K562 (cell line): ENCODE measurements at regions not wholly inside any gene's neighbourhood (a gene's known extent, or its start where the extent isn't known, plus 50 kb on each side); places are given as distances from the start of the nearest gene placed in this dataset.

Source experiments
- ATAC-seq: fragments of 200-7000 bp; cut with Tn5 transposase; 3 replicates; pipeline ENCODE4 v1.9.1; 2020; ENCODE audit warnings: moderate library complexity
- BruUV-seq: library from RNA; stranded (reverse); fragments of 400-500 nt; replicated peaks from 2 replicates; lab custom pipeline; 2021; lab: Mats Ljungman, UMichigan
- CTCF ChIA-PET: fragments of 300-600 bp; formaldehyde crosslinking; extraction: SDS; loops from one replicate; lab custom pipeline; 2021; ENCODE audit warnings: low intra/inter-chr PET ratio; lab: Yijun Ruan, JAX
- POLR2A ChIA-PET: fragments of 300-600, 350-650 bp; sonication (Branson Sonifier 250); formaldehyde crosslinking; extraction: SDS; loops from one replicate; lab custom pipeline; 2021; ENCODE audit warnings: antibody characterized with exemption, inconsistent platforms; lab: Yijun Ruan, JAX
- DNase-seq, 4 experiments: peaks; one replicate each; pipeline versions ENCODE4 v3.0.0 to v3.0.0-alpha.2; 2011 to 2018; ENCODE audit warnings: low spot score in 3 of 4, mixed read lengths in 3 of 4; ENCODE audit errors: extremely low read depth in 1 of 4
- FAIRE-seq: peaks from 2 replicates; lab custom pipeline; 2011; peaks lifted over from hg19 to GRCh38; lab: Jason Lieb, UNC
- H2AFZ ChIP-seq: 2 replicates; pipeline ENCODE4 v1.6.0; 2011; ENCODE audit warnings: low read depth, low read length, control low read depth, inconsistent platforms
- H3K27ac ChIP-seq: fragments of 200-600 bp; 3 replicates; pipeline ENCODE4 v1.8.0; 2011; ENCODE audit warnings: low read depth, mild to moderate bottlenecking, control low read depth, inconsistent platforms, low read length, moderate library complexity, mixed read lengths; ENCODE audit errors: extremely low read depth
- H3K27me3 ChIP-seq, 2 experiments: fragments of 300-600 bp in 1 of 2; 2 replicates in 1 of 2; 3 replicates in 1 of 2; pipeline versions ENCODE4 v1.6.0 to v1.8.0; 2011; ENCODE audit warnings: inconsistent platforms in 2 of 2, low read length in 2 of 2, mild to moderate bottlenecking in 1 of 2, mixed read lengths in 1 of 2, moderate library complexity in 1 of 2; ENCODE audit not compliant: control insufficient read depth in 2 of 2, insufficient read depth in 2 of 2
- H3K36me3 ChIP-seq: fragments of 300-600 bp; 3 replicates; pipeline ENCODE4 v1.8.0; 2011; ENCODE audit warnings: mild to moderate bottlenecking, low read length, inconsistent platforms; ENCODE audit not compliant: control insufficient read depth, insufficient read depth
- H3K4me1 ChIP-seq, 2 experiments: fragments of 200-600 bp in 1 of 2; replicated peaks in 1 of 2; 2 replicates in 1 of 2; 3 replicates in 1 of 2; pipeline versions ENCODE4 v1.5.1 to v1.8.0; 2011; ENCODE audit warnings: inconsistent platforms in 2 of 2, low read length in 2 of 2, mild to moderate bottlenecking in 1 of 2, mixed read lengths in 1 of 2, moderate library complexity in 1 of 2; ENCODE audit not compliant: control insufficient read depth in 2 of 2, insufficient read depth in 2 of 2
- H3K4me2 ChIP-seq: 2 replicates; pipeline ENCODE4 v1.6.1; 2011; ENCODE audit warnings: low read length, control low read depth, inconsistent platforms, mixed read lengths; ENCODE audit not compliant: insufficient read depth
- H3K4me3 ChIP-seq: fragments of 200-600 bp; sonication (generic), shearing (Covaris generic); 2 replicates; pipeline ENCODE4 v1.5.1; 2016; ENCODE audit warnings: control low read depth, inconsistent platforms
- H3K79me2 ChIP-seq: fragments of 200-600 bp; 3 replicates; pipeline ENCODE4 v1.8.0; 2011; ENCODE audit warnings: low read length, inconsistent platforms; ENCODE audit not compliant: control insufficient read depth, insufficient read depth
- H3K9ac ChIP-seq, 2 experiments: 2 replicates each; pipeline versions ENCODE4 v1.6.0 to v1.6.1; 2011; ENCODE audit warnings: low read depth in 2 of 2, low read length in 2 of 2, control low read depth in 1 of 2, inconsistent platforms in 1 of 2, mild to moderate bottlenecking in 1 of 2, mixed read lengths in 1 of 2; ENCODE audit not compliant: insufficient read depth in 1 of 2
- H3K9me1 ChIP-seq: one replicate; pipeline ENCODE4 v1.6.0; 2011; ENCODE audit warnings: inconsistent platforms, mild to moderate bottlenecking, low read length, moderate library complexity; ENCODE audit not compliant: control insufficient read depth, insufficient read depth
- H3K9me3 ChIP-seq: replicated peaks from 2 replicates; pipeline ENCODE4 v1.5.1; 2011; ENCODE audit warnings: low read depth, low read length, inconsistent platforms; ENCODE audit not compliant: control insufficient read depth, insufficient read depth
- H4K20me1 ChIP-seq: replicated peaks from 2 replicates; pipeline ENCODE4 v1.6.1; 2011; ENCODE audit warnings: low read length, inconsistent platforms, mixed read lengths; ENCODE audit not compliant: control insufficient read depth, insufficient read depth
- MAFG ChIP-seq: fragments of 450-650 bp; conservative IDR thresholded peaks from 2 replicates; pipeline ENCODE4 v1.6.1; 2016; ENCODE audit warnings: missing genetic modification characterization, missing compliant biosample characterization
- MTA3 ChIP-seq: fragments of 450-650 bp; formaldehyde crosslinking; IDR thresholded peaks from 2 replicates; pipeline ENCODE4 v1.6.1; 2017; ENCODE audit warnings: mild to moderate bottlenecking, borderline replicate concordance
- PBX2 ChIP-seq, 2 experiments: IDR thresholded peaks in 1 of 2; conservative IDR thresholded peaks in 1 of 2; 2 replicates each; pipeline ENCODE4 v1.6.1; 2016; ENCODE audit warnings: low read depth in 2 of 2, mild to moderate bottlenecking in 1 of 2, missing compliant biosample characterization in 1 of 2, missing genetic modification characterization in 1 of 2, moderate library complexity in 1 of 2
- PHF8 ChIP-seq: fragments of 200-600 bp; sonication (generic); IDR thresholded peaks from 2 replicates; pipeline ENCODE4 v1.6.1; 2012; ENCODE audit warnings: mixed run types, mild to moderate bottlenecking, inconsistent platforms, low read length, moderate library complexity, borderline replicate concordance
- SIX5 ChIP-seq, 2 experiments: IDR thresholded peaks; 2 replicates each; pipeline ENCODE4 v1.6.1; 2011; ENCODE audit warnings: low read length in 2 of 2, borderline replicate concordance in 1 of 2, low read depth in 1 of 2, mild to moderate bottlenecking in 1 of 2, moderate library complexity in 1 of 2; ENCODE audit not compliant: insufficient read depth in 1 of 2
- XRCC3 ChIP-seq: fragments of 450-650 bp; IDR thresholded peaks from 2 replicates; pipeline ENCODE4 v1.6.1; 2017; ENCODE audit warnings: mild to moderate bottlenecking, moderate library complexity
- ZHX1 ChIP-seq: fragments of 150-350 bp; conservative IDR thresholded peaks from 2 replicates; pipeline ENCODE4 v1.6.1; 2014; ENCODE audit warnings: low read length
- ZNF507 ChIP-seq: conservative IDR thresholded peaks from 2 replicates; pipeline ENCODE4 v1.6.1; 2017; ENCODE audit warnings: missing genetic modification characterization, missing compliant biosample characterization
- ZNF699 ChIP-seq: fragments of 250-450 bp; sonication (Bioruptor Pico); IDR thresholded peaks from 2 replicates; pipeline ENCODE4 v1.8.0; 2021; ENCODE audit warnings: mild to moderate bottlenecking, moderate library complexity; ENCODE audit not compliant: insufficient replicate concordance
- WGBS: fragments of 100-300 bp; shearing (Covaris generic); methylation state at CpG from one replicate; pipeline ENCODE4 v1.1.6; 2016; ENCODE audit warnings: low coverage, mixed read lengths; ENCODE audit not compliant: insufficient coverage; ENCODE audit errors: missing lambda C conversion rate; 5-methylcytosine and 5-hydroxymethylcytosine counted together
- in situ Hi-C: fragments of 300-500 bp; cut with MboI; formaldehyde crosslinking; loops from 4 replicates; pipeline ENCODE4 v1.15.0; 2018; ENCODE audit warnings: inconsistent platforms, mixed read lengths
- intact Hi-C: fragments of 100-400 bp; cut with micrococcal nuclease; formaldehyde crosslinking; loops from 2 replicates; pipeline ENCODE4 v1.14.2; 2022

- TF ChIP-seq PBX2 (CRISPR knock-in tag; IDR thresholded peaks at IDR 0.05; ENCODE audit: low read depth) (no peak), PBX2 (tag; conservative IDR thresholded peaks at IDR 0.05; ENCODE audit: low read depth) (no peak), ZNF699 (CRISPR knock-in tag) (no peak)
Observed at GRCh38 chr2:70380621-70381020, 78.8 kb upstream of the FAM136A start (continued).

- in situ Hi-C loops, result no loop called here
- WGBS, result 0% methylated on average over 2 of the region's 2 CpGs
- TF ChIP-seq ZHX1 (no peak), MTA3 (no peak), PHF8 (no peak), SIX5 (IDR thresholded peaks at IDR 0.05; ENCODE audit: borderline replicate concordance in 1 of 2, insufficient read depth in 1 of 2, low read depth in 1 of 2, low read length in 2 of 2) (no peak), ZNF507 (tag) (no peak), MAFG (tag) (no peak), XRCC3 (no peak)
Observed at GRCh38 chr2:70374616-70375015, 72.7 kb upstream of the FAM136A start.

More at GRCh38 chr2:70374616-70375015, 72.7 kb upstream of the FAM136A start:
- DNase-seq (no peak), FAIRE-seq (no peak), ATAC-seq (no peak)
- H3K79me2 ChIP-seq, result no peaks in the 10 kb centered on the region
- no peak overlapping the region for H3K4me2 ChIP-seq
- no peaks in the 10 kb centered on the region for H4K20me1 ChIP-seq
- intact Hi-C loops, result no loop called here
- no peaks in the 10 kb centered on the region for H3K9me3 ChIP-seq
- no peak overlapping the region for H3K9ac ChIP-seq
- no peak overlapping the region for H3K4me3 ChIP-seq
- H3K27me3 ChIP-seq, result peaks cover 0 to 8% of the 10 kb centered on the region in 2 experiments; a peak in 3 of 5 replicates
- no peaks in the 10 kb centered on the region for H3K4me1 ChIP-seq
- no peaks in the 10 kb centered on the region for H3K9me1 ChIP-seq
- no peak overlapping the region for H2AFZ ChIP-seq
- H3K27ac ChIP-seq, result no peak overlapping the region
- ChIA-PET POLR2A (interaction anchor here (0.5 to 2.0 kb wide), 2 partner anchors 10 to 38 kb away, joined by 4 read pairs; no protein-coding TSS in a partner anchor), CTCF (no interaction called here)
- H3K36me3 ChIP-seq, result no peaks in the 10 kb centered on the region
- no TSS peak for BruUV-seq
